Neural cell (in vitro differentiated cells): ENCODE measurements at regions not wholly inside any gene's neighbourhood (a gene's known extent, or its start where the extent isn't known, plus 50 kb on each side); places are given as distances from the start of the nearest gene placed in this dataset.

Experiments
- EP300 ChIP-seq: fragments of 450-650 bp; conservative IDR thresholded peaks from 2 replicates; pipeline ENCODE4 v1.6.1; 2014; ENCODE audit warnings: antibody characterized with exemption, mild to moderate bottlenecking, moderate library complexity; ENCODE audit not compliant: poor library complexity, severe bottlenecking
- EZH2 ChIP-seq: fragments of 200-600, 300-800 bp; shearing (Covaris generic), sonication (generic); IDR thresholded peaks from 2 replicates; pipeline ENCODE4 v1.6.1; 2014; ENCODE audit warnings: antibody characterized with exemption, low read length, borderline replicate concordance, mild to moderate bottlenecking; ENCODE audit not compliant: insufficient read depth, poor library complexity, severe bottlenecking
- MXI1 ChIP-seq: fragments of 450-650 bp; conservative IDR thresholded peaks from 2 replicates; pipeline ENCODE4 v1.6.1; 2014; ENCODE audit warnings: antibody characterized with exemption, mild to moderate bottlenecking; ENCODE audit not compliant: poor library complexity, severe bottlenecking
- POLR2AphosphoS5 ChIP-seq: IDR thresholded peaks from 2 replicates; pipeline ENCODE4 v1.6.1; 2012
- RAD21 ChIP-seq: fragments of 450-650 bp; conservative IDR thresholded peaks from 2 replicates; pipeline ENCODE4 v1.6.1; 2014; ENCODE audit warnings: antibody characterized with exemption, mild to moderate bottlenecking, moderate library complexity
- TAF1 ChIP-seq: IDR thresholded peaks from 2 replicates; pipeline ENCODE4 v1.6.1; 2012; ENCODE audit warnings: low read depth
- TF ChIP-seq, protein P1 (sequence below): fragments of 450-650 bp; IDR thresholded peaks from 2 replicates; pipeline ENCODE4 v1.5.1; 2014; ENCODE audit warnings: antibody characterized with exemption, mild to moderate bottlenecking, moderate library complexity; ENCODE audit not compliant: poor library complexity, severe bottlenecking
- TF ChIP-seq, protein P2 (sequence below): IDR thresholded peaks from 2 replicates; pipeline ENCODE4 v1.6.1; 2012; ENCODE audit warnings: borderline replicate concordance

DNA sequence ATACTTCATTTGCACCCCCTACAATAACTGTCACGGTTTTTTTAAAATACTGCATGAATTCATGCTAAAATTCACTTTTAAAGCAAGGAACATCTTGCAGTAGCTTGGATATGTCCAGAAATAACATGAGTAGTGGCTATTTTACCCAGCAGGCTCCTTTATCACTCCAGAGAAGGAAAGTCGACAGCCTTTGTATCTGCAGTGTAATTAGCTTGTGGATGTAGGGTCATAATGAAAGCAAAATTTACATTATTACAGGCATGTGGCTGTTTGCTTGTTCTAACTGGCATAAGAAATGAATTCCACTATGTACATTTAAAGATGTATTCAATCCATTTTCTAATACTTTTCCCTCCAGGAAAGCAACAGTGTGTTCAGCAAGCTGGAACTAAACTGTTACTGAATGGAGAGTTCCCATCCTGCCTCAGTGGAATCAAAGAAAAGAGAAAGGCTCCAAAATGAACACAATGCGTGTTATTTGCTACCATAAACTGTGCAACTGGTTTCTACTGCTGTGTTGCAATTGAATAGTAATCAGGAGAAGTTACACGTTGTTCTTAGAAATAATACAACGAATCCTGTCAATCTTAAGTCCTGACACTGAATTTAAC lies 321.2 kb upstream of the VRK2 start:
- TF ChIP-seq EZH2 (no peak), POLR2AphosphoS5 (no peak), EP300 (peak; percentile 12), RAD21 (no peak), TAF1 (no peak), MXI1 (no peak)
- TF ChIP-seq, protein P1, sequence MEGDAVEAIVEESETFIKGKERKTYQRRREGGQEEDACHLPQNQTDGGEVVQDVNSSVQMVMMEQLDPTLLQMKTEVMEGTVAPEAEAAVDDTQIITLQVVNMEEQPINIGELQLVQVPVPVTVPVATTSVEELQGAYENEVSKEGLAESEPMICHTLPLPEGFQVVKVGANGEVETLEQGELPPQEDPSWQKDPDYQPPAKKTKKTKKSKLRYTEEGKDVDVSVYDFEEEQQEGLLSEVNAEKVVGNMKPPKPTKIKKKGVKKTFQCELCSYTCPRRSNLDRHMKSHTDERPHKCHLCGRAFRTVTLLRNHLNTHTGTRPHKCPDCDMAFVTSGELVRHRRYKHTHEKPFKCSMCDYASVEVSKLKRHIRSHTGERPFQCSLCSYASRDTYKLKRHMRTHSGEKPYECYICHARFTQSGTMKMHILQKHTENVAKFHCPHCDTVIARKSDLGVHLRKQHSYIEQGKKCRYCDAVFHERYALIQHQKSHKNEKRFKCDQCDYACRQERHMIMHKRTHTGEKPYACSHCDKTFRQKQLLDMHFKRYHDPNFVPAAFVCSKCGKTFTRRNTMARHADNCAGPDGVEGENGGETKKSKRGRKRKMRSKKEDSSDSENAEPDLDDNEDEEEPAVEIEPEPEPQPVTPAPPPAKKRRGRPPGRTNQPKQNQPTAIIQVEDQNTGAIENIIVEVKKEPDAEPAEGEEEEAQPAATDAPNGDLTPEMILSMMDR, result no peak
- TF ChIP-seq, protein P2, sequence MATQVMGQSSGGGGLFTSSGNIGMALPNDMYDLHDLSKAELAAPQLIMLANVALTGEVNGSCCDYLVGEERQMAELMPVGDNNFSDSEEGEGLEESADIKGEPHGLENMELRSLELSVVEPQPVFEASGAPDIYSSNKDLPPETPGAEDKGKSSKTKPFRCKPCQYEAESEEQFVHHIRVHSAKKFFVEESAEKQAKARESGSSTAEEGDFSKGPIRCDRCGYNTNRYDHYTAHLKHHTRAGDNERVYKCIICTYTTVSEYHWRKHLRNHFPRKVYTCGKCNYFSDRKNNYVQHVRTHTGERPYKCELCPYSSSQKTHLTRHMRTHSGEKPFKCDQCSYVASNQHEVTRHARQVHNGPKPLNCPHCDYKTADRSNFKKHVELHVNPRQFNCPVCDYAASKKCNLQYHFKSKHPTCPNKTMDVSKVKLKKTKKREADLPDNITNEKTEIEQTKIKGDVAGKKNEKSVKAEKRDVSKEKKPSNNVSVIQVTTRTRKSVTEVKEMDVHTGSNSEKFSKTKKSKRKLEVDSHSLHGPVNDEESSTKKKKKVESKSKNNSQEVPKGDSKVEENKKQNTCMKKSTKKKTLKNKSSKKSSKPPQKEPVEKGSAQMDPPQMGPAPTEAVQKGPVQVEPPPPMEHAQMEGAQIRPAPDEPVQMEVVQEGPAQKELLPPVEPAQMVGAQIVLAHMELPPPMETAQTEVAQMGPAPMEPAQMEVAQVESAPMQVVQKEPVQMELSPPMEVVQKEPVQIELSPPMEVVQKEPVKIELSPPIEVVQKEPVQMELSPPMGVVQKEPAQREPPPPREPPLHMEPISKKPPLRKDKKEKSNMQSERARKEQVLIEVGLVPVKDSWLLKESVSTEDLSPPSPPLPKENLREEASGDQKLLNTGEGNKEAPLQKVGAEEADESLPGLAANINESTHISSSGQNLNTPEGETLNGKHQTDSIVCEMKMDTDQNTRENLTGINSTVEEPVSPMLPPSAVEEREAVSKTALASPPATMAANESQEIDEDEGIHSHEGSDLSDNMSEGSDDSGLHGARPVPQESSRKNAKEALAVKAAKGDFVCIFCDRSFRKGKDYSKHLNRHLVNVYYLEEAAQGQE, result no peak
